ENCODE measurements at regions not wholly inside any gene's neighbourhood (a gene's known extent, or its start where the extent isn't known, plus 50 kb on each side); places are given as distances from the start of the nearest gene placed in this dataset.
"Not testable (repeated sequence)": the region's sequence is repeated elsewhere in the genome, so short reads cannot be mapped to it uniquely, and the experiment has no call there.

DNA sequence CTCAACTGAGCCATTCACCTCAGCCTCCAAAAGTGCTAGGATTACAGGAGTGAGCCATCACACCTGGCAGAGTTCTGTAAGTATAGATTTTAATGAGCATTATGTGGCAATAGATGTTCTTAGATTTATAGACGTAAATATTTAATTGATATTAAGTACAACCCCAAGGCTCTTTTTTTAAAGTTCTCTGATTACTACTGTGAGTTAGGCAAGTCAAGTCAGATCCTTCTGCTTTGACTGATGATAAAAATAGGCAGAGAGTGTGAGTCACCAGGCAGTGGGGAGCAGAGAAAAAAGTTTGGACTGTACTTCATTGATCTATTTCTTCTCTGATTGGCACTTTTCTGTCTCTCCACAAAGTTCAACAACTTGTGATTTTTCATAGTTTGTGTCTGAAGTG, 1379.9 kb downstream of the UQCRFS1 start:
- Mint-ChIP-seq H3K4me3 (no peak overlapping the region), H3K9me3 (peaks cover 0 to 70% (median 39%) of the 10 kb centered on the region in 8 donors), H3K4me1 (no peaks in the 10 kb centered on the region), H3K27ac (no peak overlapping the region), H3K27me3 (no peaks in the 10 kb centered on the region), H3K36me3 (peaks cover 15 to 34% of the 10 kb centered on the region in 2 donors)
- DNase-seq = no peak
- POLR2A ChIA-PET (ENCODE audit: partially characterized antibody) = no interaction called here
- CTCF ChIA-PET (ENCODE audit: partially characterized antibody) = no interaction called here
- intact Hi-C loops (cut with micrococcal nuclease) = no loop called here
- Histone ChIP-seq H3K4me3 (ENCODE audit: low read length in 2 of 2) (no peak overlapping the region), H3K27ac (ENCODE audit: low read depth, low read length) (no peak overlapping the region), H3K4me1 (ENCODE audit: insufficient read depth, low read length) (no peaks in the 10 kb centered on the region), H3K27me3 (ENCODE audit: insufficient read depth, low read length) (no peaks in the 10 kb centered on the region), H3K36me3 (ENCODE audit: insufficient read depth, low read length) (no peaks in the 10 kb centered on the region), H3K9me3 (ENCODE audit: control insufficient read depth in 1 of 2, low read length in 2 of 2) (peaks cover 0 to 7% of the 10 kb centered on the region in 2 donors)

DNA sequence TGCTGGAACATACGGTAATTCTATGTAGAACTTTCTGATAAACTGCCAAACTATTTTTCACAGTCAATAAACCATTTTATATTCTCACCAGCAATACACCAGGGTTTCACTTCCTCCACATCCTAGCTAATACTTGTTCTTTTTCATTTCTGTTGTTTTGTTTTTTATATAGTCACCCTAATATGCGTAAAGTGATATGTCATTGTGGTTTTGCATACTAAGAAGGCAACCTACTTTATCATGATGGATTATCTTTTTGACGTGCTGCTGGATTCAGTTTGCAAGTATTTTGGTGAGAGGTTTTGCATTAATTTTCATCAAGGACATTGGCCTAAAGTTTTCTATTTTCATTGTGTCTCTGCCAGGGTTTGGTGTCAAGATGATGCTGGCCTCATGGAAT, 1384.1 kb downstream of the UQCRFS1 start:
- H3K4me3 ChIP-seq (ENCODE audit: low read length in 2 of 2) = no peak overlapping the region
- intact Hi-C loops (cut with micrococcal nuclease) = no loop called here
- H3K4me1 ChIP-seq (ENCODE audit: insufficient read depth, low read length) = no peaks in the 10 kb centered on the region
- no peak overlapping the region for H3K27ac ChIP-seq (ENCODE audit: low read depth, low read length)
- H3K27ac Mint-ChIP-seq = no peak overlapping the region
- H3K9me3 Mint-ChIP-seq = peaks cover 0 to 72% (median 32%) of the 10 kb centered on the region in 8 donors
- H3K27me3 Mint-ChIP-seq = no peaks in the 10 kb centered on the region
- CTCF ChIA-PET (ENCODE audit: partially characterized antibody) = no interaction called here
- no peaks in the 10 kb centered on the region for H3K36me3 ChIP-seq (ENCODE audit: insufficient read depth, low read length)
- POLR2A ChIA-PET (ENCODE audit: partially characterized antibody) = no interaction called here
- H3K4me3 Mint-ChIP-seq = no peak overlapping the region
- H3K9me3 ChIP-seq (ENCODE audit: control insufficient read depth in 1 of 2, low read length in 2 of 2) = peaks cover 0 to 7% of the 10 kb centered on the region in 2 donors
- no peaks in the 10 kb centered on the region for H3K27me3 ChIP-seq (ENCODE audit: insufficient read depth, low read length)
- peaks cover 15 to 25% of the 10 kb centered on the region in 2 donors for H3K36me3 Mint-ChIP-seq
- no peak for DNase-seq
- no peaks in the 10 kb centered on the region for H3K4me1 Mint-ChIP-seq

- peaks cover 0 to 7% of the 10 kb centered on the region in 2 donors for H3K9me3 ChIP-seq (ENCODE audit: control insufficient read depth in 1 of 2, low read length in 2 of 2)
- Mint-ChIP-seq H3K27me3 (no peaks in the 10 kb centered on the region), H3K4me1 (peaks cover 0 to 3% (median 0%) of the 10 kb centered on the region in 4 donors), H3K4me3 (no peak overlapping the region), H3K27ac (no peak overlapping the region), H3K9me3 (peaks cover 0 to 61% (median 37%) of the 10 kb centered on the region in 8 donors), H3K36me3 (peaks cover 11 to 23% of the 10 kb centered on the region in 2 donors)
- H3K36me3 ChIP-seq (ENCODE audit: insufficient read depth, low read length) = no peaks in the 10 kb centered on the region
- no peak for DNase-seq
- H3K4me1 ChIP-seq (ENCODE audit: insufficient read depth, low read length) = no peaks in the 10 kb centered on the region
- no peak overlapping the region for H3K4me3 ChIP-seq (ENCODE audit: low read length in 2 of 2)
- no peaks in the 10 kb centered on the region for H3K27me3 ChIP-seq (ENCODE audit: insufficient read depth, low read length)
- H3K27ac ChIP-seq (ENCODE audit: low read depth, low read length) = no peak overlapping the region
- ChIA-PET CTCF (ENCODE audit: partially characterized antibody) (no interaction called here), POLR2A (ENCODE audit: partially characterized antibody) (no interaction called here)
- intact Hi-C loops (cut with micrococcal nuclease) = no loop called here
These were observed 1388.8 kb downstream of the UQCRFS1 start for GRCh38 chr19:27824108-27824507.

DNA sequence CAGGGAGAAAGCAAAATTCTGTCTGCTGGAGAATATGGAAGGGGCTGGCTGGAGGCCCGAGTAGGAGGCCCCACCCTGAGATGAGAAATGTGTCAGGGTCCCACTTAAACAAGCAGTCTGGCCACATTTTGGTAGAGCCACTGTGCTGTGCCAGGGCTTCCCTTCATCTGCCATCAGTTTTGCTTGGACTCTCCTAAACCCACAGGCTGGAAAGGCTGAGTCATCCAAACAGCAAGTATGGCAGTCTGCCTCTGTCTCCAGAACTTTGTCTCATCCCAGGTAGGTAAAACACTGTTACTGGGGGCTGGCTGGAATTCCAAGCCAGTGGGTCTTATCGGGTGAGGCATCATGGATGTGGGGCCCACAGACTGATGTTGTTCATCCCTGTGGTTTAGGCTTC, 1390.6 kb downstream of the UQCRFS1 start:
- Mint-ChIP-seq H3K4me1 (peaks cover 0 to 3% (median 0%) of the 10 kb centered on the region in 4 donors), H3K27ac (no peak overlapping the region), H3K9me3 (peaks cover 3 to 63% (median 38%) of the 10 kb centered on the region in 8 donors), H3K4me3 (no peak overlapping the region), H3K36me3 (peaks cover 8 to 17% of the 10 kb centered on the region in 2 donors), H3K27me3 (no peaks in the 10 kb centered on the region)
- Histone ChIP-seq H3K4me3 (ENCODE audit: low read length in 2 of 2) (no peak overlapping the region), H3K4me1 (ENCODE audit: insufficient read depth, low read length) (no peaks in the 10 kb centered on the region), H3K27me3 (ENCODE audit: insufficient read depth, low read length) (no peaks in the 10 kb centered on the region), H3K36me3 (ENCODE audit: insufficient read depth, low read length) (no peaks in the 10 kb centered on the region), H3K27ac (ENCODE audit: low read depth, low read length) (no peak overlapping the region), H3K9me3 (ENCODE audit: control insufficient read depth in 1 of 2, low read length in 2 of 2) (no peaks in the 10 kb centered on the region)
- ChIA-PET POLR2A (ENCODE audit: partially characterized antibody) (no interaction called here), CTCF (ENCODE audit: partially characterized antibody) (no interaction called here)
- no peak for DNase-seq
- intact Hi-C loops (cut with micrococcal nuclease) = no loop called here

DNA sequence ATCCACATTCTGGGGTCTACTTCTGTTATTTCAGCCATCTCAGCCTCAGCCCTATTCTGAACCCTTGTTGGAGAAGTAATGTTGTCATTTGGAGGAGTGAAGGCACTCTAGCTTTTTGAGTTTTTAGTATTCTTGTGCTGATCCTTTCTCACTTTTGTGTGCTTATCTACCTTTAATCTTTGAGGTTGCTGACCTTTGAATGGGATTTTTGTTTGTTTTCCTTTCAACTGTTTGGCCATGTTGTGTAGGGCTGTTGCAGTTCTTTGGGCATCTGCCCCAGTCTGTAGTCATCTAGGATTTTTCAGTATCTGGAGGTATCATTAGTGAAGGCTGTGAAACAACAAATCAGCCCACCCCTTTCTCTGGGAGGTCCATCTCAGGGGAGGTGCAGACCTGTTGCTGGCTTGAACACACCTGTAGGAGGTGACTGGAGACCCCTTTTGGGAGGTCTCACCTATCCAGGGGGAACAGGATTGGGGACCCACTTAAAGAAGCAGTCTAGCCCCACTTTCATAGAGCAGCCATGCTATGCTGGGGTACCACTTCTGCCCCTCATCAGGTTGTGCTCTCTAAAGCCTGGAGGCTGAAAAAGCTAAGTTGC, 1391.4 kb downstream of the UQCRFS1 start:
- Mint-ChIP-seq H3K36me3 (peaks cover 16 to 20% of the 10 kb centered on the region in 2 donors), H3K9me3 (peaks cover 8 to 64% (median 44%) of the 10 kb centered on the region in 8 donors), H3K4me1 (peaks cover 0 to 3% (median 0%) of the 10 kb centered on the region in 4 donors), H3K4me3 (no peak overlapping the region), H3K27me3 (no peaks in the 10 kb centered on the region), H3K27ac (no peak overlapping the region)
- CTCF ChIA-PET (ENCODE audit: partially characterized antibody) = no interaction called here
- no peak overlapping the region for H3K27ac ChIP-seq (ENCODE audit: low read depth, low read length)
- no peaks in the 10 kb centered on the region for H3K27me3 ChIP-seq (ENCODE audit: insufficient read depth, low read length)
- POLR2A ChIA-PET (ENCODE audit: partially characterized antibody) = no interaction called here
- no peaks in the 10 kb centered on the region for H3K4me1 ChIP-seq (ENCODE audit: insufficient read depth, low read length)
- H3K36me3 ChIP-seq (ENCODE audit: insufficient read depth, low read length) = no peaks in the 10 kb centered on the region
- no peaks in the 10 kb centered on the region for H3K9me3 ChIP-seq (ENCODE audit: control insufficient read depth in 1 of 2, low read length in 2 of 2)
- H3K4me3 ChIP-seq (ENCODE audit: low read length in 2 of 2) = no peak overlapping the region
- intact Hi-C loops (cut with micrococcal nuclease) = no loop called here
- DNase-seq = no peak

DNA sequence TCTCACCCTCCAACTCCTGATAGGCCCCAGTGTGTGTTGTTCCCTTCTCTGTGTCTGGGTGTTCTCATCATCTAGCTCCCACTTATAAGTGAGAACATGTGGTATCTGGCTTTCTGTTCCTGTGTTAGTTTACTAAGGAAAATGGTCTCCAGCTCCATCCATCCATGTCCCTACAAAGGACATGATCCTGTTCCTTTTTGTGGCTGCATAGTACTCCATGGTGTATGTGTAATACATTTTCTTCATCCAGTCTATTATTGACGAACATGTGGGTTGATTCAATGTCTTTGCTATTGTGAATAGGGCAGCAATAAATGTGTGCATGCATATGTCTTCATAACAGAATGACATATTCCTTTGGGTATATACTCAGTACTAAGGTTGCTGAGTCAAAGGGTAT, 1397.0 kb downstream of the UQCRFS1 start:
- Mint-ChIP-seq H3K9me3 (peaks cover 21 to 64% (median 33%) of the 10 kb centered on the region in 8 donors), H3K27me3 (no peaks in the 10 kb centered on the region), H3K4me3 (no peak overlapping the region), H3K4me1 (no peaks in the 10 kb centered on the region), H3K27ac (no peak overlapping the region), H3K36me3 (peaks cover 11 to 23% of the 10 kb centered on the region in 2 donors)
- H3K4me1 ChIP-seq (ENCODE audit: insufficient read depth, low read length) = no peaks in the 10 kb centered on the region
- DNase-seq = no peak
- ChIA-PET CTCF (ENCODE audit: partially characterized antibody) (no interaction called here), POLR2A (ENCODE audit: partially characterized antibody) (no interaction called here)
- no peaks in the 10 kb centered on the region for H3K9me3 ChIP-seq (ENCODE audit: control insufficient read depth in 1 of 2, low read length in 2 of 2)
- no peaks in the 10 kb centered on the region for H3K36me3 ChIP-seq (ENCODE audit: insufficient read depth, low read length)
- no peak overlapping the region for H3K27ac ChIP-seq (ENCODE audit: low read depth, low read length)
- no peaks in the 10 kb centered on the region for H3K27me3 ChIP-seq (ENCODE audit: insufficient read depth, low read length)
- no peak overlapping the region for H3K4me3 ChIP-seq (ENCODE audit: low read length in 2 of 2)
- intact Hi-C loops (cut with micrococcal nuclease) = no loop called here

GRCh38 chr19:27814834-27815233, 1398.1 kb downstream of the UQCRFS1 start:
- peaks cover 11 to 23% of the 10 kb centered on the region in 2 donors for H3K36me3 Mint-ChIP-seq
- H3K9me3 ChIP-seq (ENCODE audit: control insufficient read depth in 1 of 2, low read length in 2 of 2); H3K27me3 Mint-ChIP-seq; CTCF ChIA-PET (ENCODE audit: partially characterized antibody); H3K27ac Mint-ChIP-seq; H3K27me3 ChIP-seq (ENCODE audit: insufficient read depth, low read length); POLR2A ChIA-PET (ENCODE audit: partially characterized antibody); intact Hi-C loops (cut with micrococcal nuclease); H3K4me1 Mint-ChIP-seq; H3K27ac ChIP-seq (ENCODE audit: low read depth, low read length); H3K4me1 ChIP-seq (ENCODE audit: insufficient read depth, low read length); H3K36me3 ChIP-seq (ENCODE audit: insufficient read depth, low read length); H3K4me3 Mint-ChIP-seq; DNase-seq; H3K4me3 ChIP-seq (ENCODE audit: low read length in 2 of 2): not testable (repeated sequence)
- peaks cover 21 to 59% (median 31%) of the 10 kb centered on the region in 8 donors for H3K9me3 Mint-ChIP-seq

DNA sequence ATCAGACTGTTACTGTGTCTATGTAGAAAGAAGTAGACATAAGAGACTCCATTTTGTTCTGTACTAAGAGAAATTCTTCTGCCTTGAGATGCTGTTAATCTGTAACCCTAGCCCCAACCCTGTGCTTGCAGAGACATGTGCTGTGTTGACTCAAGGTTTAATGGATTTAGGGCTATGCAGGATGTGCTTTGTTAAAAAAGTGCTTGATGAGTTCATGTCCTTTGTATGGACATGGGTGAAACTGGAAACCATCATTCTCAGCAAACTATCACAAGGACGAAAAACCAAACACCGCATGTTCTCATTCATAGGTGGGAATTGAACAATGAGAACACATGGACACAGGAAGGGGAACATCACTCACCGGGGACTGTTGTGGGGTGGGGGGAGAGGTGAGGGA, 1398.7 kb downstream of the UQCRFS1 start:
- H3K27me3 ChIP-seq (ENCODE audit: insufficient read depth, low read length); H3K27me3 Mint-ChIP-seq; H3K9me3 ChIP-seq (ENCODE audit: control insufficient read depth in 1 of 2, low read length in 2 of 2); POLR2A ChIA-PET (ENCODE audit: partially characterized antibody); H3K4me1 Mint-ChIP-seq; H3K4me3 Mint-ChIP-seq; intact Hi-C loops (cut with micrococcal nuclease); H3K27ac ChIP-seq (ENCODE audit: low read depth, low read length); H3K4me1 ChIP-seq (ENCODE audit: insufficient read depth, low read length); H3K4me3 ChIP-seq (ENCODE audit: low read length in 2 of 2); DNase-seq; CTCF ChIA-PET (ENCODE audit: partially characterized antibody); H3K27ac Mint-ChIP-seq; H3K36me3 ChIP-seq (ENCODE audit: insufficient read depth, low read length): not testable (repeated sequence)
- Mint-ChIP-seq H3K36me3 (peaks cover 11 to 23% of the 10 kb centered on the region in 2 donors), H3K9me3 (peaks cover 21 to 59% (median 31%) of the 10 kb centered on the region in 8 donors)
